ENCODE measurements at regions not wholly inside any gene's neighbourhood (a gene's known extent, or its start where the extent isn't known, plus 50 kb on each side); places are given as distances from the start of the nearest gene placed in this dataset.

DNA sequence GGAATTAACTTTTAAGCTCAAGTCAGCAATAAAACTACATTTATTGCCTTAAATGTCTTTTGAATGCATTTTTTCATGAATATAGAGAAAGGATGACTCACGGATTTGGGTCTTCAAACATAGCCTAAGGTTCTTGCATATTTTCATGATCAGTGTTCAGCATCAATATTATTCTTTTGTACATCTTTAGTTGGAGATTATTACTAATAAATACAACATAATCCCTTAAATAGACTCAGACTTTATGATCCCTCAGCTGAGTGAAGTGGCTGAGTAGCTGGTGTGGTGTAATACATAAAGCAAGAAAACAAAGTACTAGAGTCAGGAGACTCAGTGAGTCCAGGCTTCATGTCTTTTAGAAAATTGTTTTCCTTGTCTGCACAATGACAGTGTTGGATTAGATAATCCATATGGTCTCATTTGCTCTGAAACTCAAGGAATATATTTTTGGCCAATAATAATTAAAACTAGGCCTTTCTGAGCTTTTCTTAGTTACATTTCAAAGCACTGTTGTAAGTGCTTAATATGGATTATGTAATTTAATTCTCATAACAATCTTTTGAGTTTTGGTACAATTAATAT, 78.3 kb upstream of the UNC5C start:
- TF ChIP-seq, protein P1, sequence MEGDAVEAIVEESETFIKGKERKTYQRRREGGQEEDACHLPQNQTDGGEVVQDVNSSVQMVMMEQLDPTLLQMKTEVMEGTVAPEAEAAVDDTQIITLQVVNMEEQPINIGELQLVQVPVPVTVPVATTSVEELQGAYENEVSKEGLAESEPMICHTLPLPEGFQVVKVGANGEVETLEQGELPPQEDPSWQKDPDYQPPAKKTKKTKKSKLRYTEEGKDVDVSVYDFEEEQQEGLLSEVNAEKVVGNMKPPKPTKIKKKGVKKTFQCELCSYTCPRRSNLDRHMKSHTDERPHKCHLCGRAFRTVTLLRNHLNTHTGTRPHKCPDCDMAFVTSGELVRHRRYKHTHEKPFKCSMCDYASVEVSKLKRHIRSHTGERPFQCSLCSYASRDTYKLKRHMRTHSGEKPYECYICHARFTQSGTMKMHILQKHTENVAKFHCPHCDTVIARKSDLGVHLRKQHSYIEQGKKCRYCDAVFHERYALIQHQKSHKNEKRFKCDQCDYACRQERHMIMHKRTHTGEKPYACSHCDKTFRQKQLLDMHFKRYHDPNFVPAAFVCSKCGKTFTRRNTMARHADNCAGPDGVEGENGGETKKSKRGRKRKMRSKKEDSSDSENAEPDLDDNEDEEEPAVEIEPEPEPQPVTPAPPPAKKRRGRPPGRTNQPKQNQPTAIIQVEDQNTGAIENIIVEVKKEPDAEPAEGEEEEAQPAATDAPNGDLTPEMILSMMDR (IDR thresholded peaks at IDR 0.05), result no peak
- TF ChIP-seq POLR2A (IDR thresholded peaks at IDR 0.05), result no peak
